OCI-LY3 (cell line): ENCODE measurements at regions not wholly inside any gene's neighbourhood (a gene's known extent, or its start where the extent isn't known, plus 50 kb on each side); places are given as distances from the start of the nearest gene placed in this dataset.

Experiments used
- CTCF ChIP-seq: fragments of 200-600, 300-600 bp; sonication (generic); IDR thresholded peaks from 2 replicates; pipeline ENCODE4 v1.5.1; 2014; ENCODE audit warnings: antibody characterized with exemption, low read length, low read depth
- EZH2phosphoT487 ChIP-seq: fragments of 200-600 bp; shearing (Covaris generic); IDR thresholded peaks from 2 replicates; pipeline ENCODE4 v1.6.1; 2018; ENCODE audit warnings: antibody characterized with exemption, mixed run types, low read depth

DNA sequence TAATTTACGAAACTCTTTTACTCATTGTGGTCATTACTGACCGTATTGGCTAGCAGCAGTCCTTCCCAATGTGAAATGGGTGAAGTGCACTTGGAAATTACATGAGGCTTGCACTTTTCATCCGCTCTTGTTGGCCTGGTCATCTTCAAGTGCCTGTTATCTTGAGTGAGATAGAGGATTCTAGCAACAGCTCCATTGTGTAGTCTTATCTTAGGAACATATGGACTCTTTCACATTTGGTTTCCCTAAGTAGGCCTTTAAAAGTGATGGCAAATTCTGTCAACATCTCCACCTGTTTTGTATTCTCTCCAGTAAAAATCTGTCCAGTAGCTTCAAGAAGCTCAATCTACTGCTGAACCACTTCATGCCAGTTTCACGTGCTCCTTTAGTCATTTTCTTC, 114.8 kb upstream of the MARCKS start:
- no peak for TF ChIP-seq CTCF
- no peak for TF ChIP-seq EZH2phosphoT487
